Activated naive CD4-positive, alpha-beta T cell treated with anti-CD3 and anti-CD28 coated beads, Interleukin-2, amount 10 ng/mL, durations not matched to agents 7 days and 5 days (primary cell): ENCODE measurements at regions not wholly inside any gene's neighbourhood (a gene's known extent, or its start where the extent isn't known, plus 50 kb on each side); places are given as distances from the start of the nearest gene placed in this dataset.

Source experiments
- CTCF ChIA-PET: fragments of 350-600 bp; sonication (Branson Sonifier 250); formaldehyde crosslinking; loops from one replicate; lab custom pipeline; 2021; ENCODE audit warnings: antibody characterized with exemption; lab: Charles Lee
- DNase-seq: peaks from one replicate; pipeline ENCODE4 v3.0.0-alpha.2; 2020
- H3K27ac Mint-ChIP-seq: one replicate; pipeline ENCODE4 v1.8.0; 2021; ENCODE audit warnings: mild to moderate bottlenecking, moderate library complexity, mixed read lengths
- H3K27me3 Mint-ChIP-seq: one replicate; pipeline ENCODE4 v1.8.0; 2021; ENCODE audit warnings: mild to moderate bottlenecking, mixed read lengths
- H3K36me3 Mint-ChIP-seq: one replicate; pipeline ENCODE4 v1.8.0; 2021; ENCODE audit warnings: mixed read lengths
- H3K4me1 Mint-ChIP-seq: one replicate; pipeline ENCODE4 v1.8.0; 2021; ENCODE audit warnings: mixed read lengths
- H3K4me3 Mint-ChIP-seq: one replicate; pipeline ENCODE4 v1.8.0; 2021; ENCODE audit warnings: mild to moderate bottlenecking, moderate library complexity, mixed read lengths
- H3K9me3 Mint-ChIP-seq: one replicate; pipeline ENCODE4 v1.8.0; 2021; ENCODE audit warnings: mixed read lengths

- Mint-ChIP-seq H3K9me3 (no peaks in the 10 kb centered on the region), H3K27me3 (peaks cover 9% of the 10 kb centered on the region), H3K36me3 (no peaks in the 10 kb centered on the region), H3K27ac (no peak overlapping the region), H3K4me3 (no peak overlapping the region), H3K4me1 (no peaks in the 10 kb centered on the region)
- CTCF ChIA-PET, result no interaction called here
- peak; percentile 6 for DNase-seq
Measured at GRCh38 chr2:240247868-240248720, 107.6 kb upstream of the OTOS start.

GRCh38 chr2:240248721-240249422 lies 108.4 kb upstream of the OTOS start:
- Mint-ChIP-seq H3K27me3 (peaks cover 8% of the 10 kb centered on the region), H3K4me1 (no peaks in the 10 kb centered on the region), H3K36me3 (no peaks in the 10 kb centered on the region), H3K27ac (no peak overlapping the region), H3K9me3 (no peaks in the 10 kb centered on the region), H3K4me3 (no peak overlapping the region)
- CTCF ChIA-PET, result no interaction called here
- no peak for DNase-seq

GRCh38 chr2:240249423-240250149 lies 109.1 kb upstream of the OTOS start:
- Mint-ChIP-seq H3K4me3 (no peak overlapping the region), H3K27ac (no peak overlapping the region), H3K4me1 (no peaks in the 10 kb centered on the region), H3K9me3 (no peaks in the 10 kb centered on the region), H3K36me3 (no peaks in the 10 kb centered on the region), H3K27me3 (peaks cover 6% of the 10 kb centered on the region)
- no peak for DNase-seq
- CTCF ChIA-PET, result no interaction called here

- Mint-ChIP-seq H3K4me3 (no peak overlapping the region), H3K36me3 (no peaks in the 10 kb centered on the region), H3K9me3 (no peaks in the 10 kb centered on the region), H3K27ac (no peak overlapping the region), H3K27me3 (peaks cover 4% of the 10 kb centered on the region), H3K4me1 (no peaks in the 10 kb centered on the region)
- CTCF ChIA-PET, result no interaction called here
- no peak for DNase-seq
Measured at GRCh38 chr2:240250150-240250984, 109.9 kb upstream of the OTOS start.

GRCh38 chr2:240250985-240251847 lies 110.8 kb upstream of the OTOS start:
- Mint-ChIP-seq H3K4me1 (no peaks in the 10 kb centered on the region), H3K36me3 (no peaks in the 10 kb centered on the region), H3K27me3 (peaks cover 3% of the 10 kb centered on the region), H3K9me3 (no peaks in the 10 kb centered on the region), H3K27ac (no peak overlapping the region), H3K4me3 (no peak overlapping the region)
- no peak for DNase-seq
- CTCF ChIA-PET, result no interaction called here

GRCh38 chr2:240251848-240252190 lies 111.4 kb upstream of the OTOS start:
- no peaks in the 10 kb centered on the region for H3K9me3 Mint-ChIP-seq
- CTCF ChIA-PET, result no interaction called here
- no peaks in the 10 kb centered on the region for H3K27me3 Mint-ChIP-seq

GRCh38 chr2:240252191-240252871 lies 111.9 kb upstream of the OTOS start:
- no peak for DNase-seq
- Mint-ChIP-seq H3K4me1 (no peaks in the 10 kb centered on the region), H3K27me3 (no peaks in the 10 kb centered on the region), H3K4me3 (no peak overlapping the region), H3K36me3 (no peaks in the 10 kb centered on the region), H3K9me3 (no peaks in the 10 kb centered on the region), H3K27ac (no peak overlapping the region)
- CTCF ChIA-PET, result no interaction called here

More at GRCh38 chr2:240251848-240252190, 111.4 kb upstream of the OTOS start:
- Mint-ChIP-seq H3K4me3 (no peak overlapping the region), H3K27ac (no peak overlapping the region), H3K4me1 (no peaks in the 10 kb centered on the region), H3K36me3 (no peaks in the 10 kb centered on the region)
- DNase-seq, result no peak

- H3K4me1 Mint-ChIP-seq, result no peaks in the 10 kb centered on the region
- no peaks in the 10 kb centered on the region for H3K27me3 Mint-ChIP-seq
- no peak overlapping the region for H3K4me3 Mint-ChIP-seq
- H3K9me3 Mint-ChIP-seq, result no peaks in the 10 kb centered on the region
- no peak overlapping the region for H3K27ac Mint-ChIP-seq
- no peaks in the 10 kb centered on the region for H3K36me3 Mint-ChIP-seq
- DNase-seq, result no peak
- CTCF ChIA-PET, result no interaction called here
Measured at GRCh38 chr2:240252872-240253511, 112.5 kb upstream of the OTOS start.

GRCh38 chr2:240253583-240254145 lies 113.2 kb upstream of the OTOS start:
- Mint-ChIP-seq H3K4me3 (no peak overlapping the region), H3K27me3 (no peaks in the 10 kb centered on the region), H3K9me3 (no peaks in the 10 kb centered on the region), H3K4me1 (no peaks in the 10 kb centered on the region), H3K36me3 (no peaks in the 10 kb centered on the region), H3K27ac (no peak overlapping the region)
- no peak for DNase-seq
- CTCF ChIA-PET, result no interaction called here

- Mint-ChIP-seq H3K27ac (no peak overlapping the region), H3K4me1 (no peaks in the 10 kb centered on the region), H3K4me3 (no peak overlapping the region), H3K9me3 (no peaks in the 10 kb centered on the region), H3K27me3 (no peaks in the 10 kb centered on the region), H3K36me3 (no peaks in the 10 kb centered on the region)
- CTCF ChIA-PET, result no interaction called here
- DNase-seq, result no peak
Measured at GRCh38 chr2:240254337-240255164, 114.1 kb upstream of the OTOS start.

GRCh38 chr2:240255165-240255491 lies 114.7 kb upstream of the OTOS start:
- no peaks in the 10 kb centered on the region for H3K27me3 Mint-ChIP-seq
- H3K4me3 Mint-ChIP-seq, result no peak overlapping the region
- DNase-seq, result no peak
- H3K4me1 Mint-ChIP-seq, result no peaks in the 10 kb centered on the region
- CTCF ChIA-PET, result no interaction called here
- H3K36me3 Mint-ChIP-seq, result no peaks in the 10 kb centered on the region
- H3K9me3 Mint-ChIP-seq, result no peaks in the 10 kb centered on the region
- no peak overlapping the region for H3K27ac Mint-ChIP-seq
